RWPE1 (cell line): ENCODE measurements at regions not wholly inside any gene's neighbourhood (a gene's known extent, or its start where the extent isn't known, plus 50 kb on each side); places are given as distances from the start of the nearest gene placed in this dataset.

ENCODE experiments used
- CTCF ChIA-PET: fragments of 350-600 bp; sonication (Branson Sonifier 250); formaldehyde crosslinking; extraction: SDS; loops from one replicate; lab custom pipeline; 2021; lab: Yijun Ruan, JAX
- POLR2A ChIA-PET: fragments of 400-600 bp; formaldehyde crosslinking; extraction: SDS; loops from one replicate; lab custom pipeline; 2020; ENCODE audit warnings: antibody characterized with exemption; ENCODE audit not compliant: low non-redundant PET; lab: Yijun Ruan, JAX
- DNase-seq: peaks from one replicate; pipeline ENCODE4 v3.0.0; 2012; ENCODE audit warnings: low spot score
- H3K27ac ChIP-seq: fragments of 450-650 bp; 2 replicates; pipeline ENCODE4 v1.5.1; 2017
- CTCF ChIP-seq: fragments of 450-650 bp; conservative IDR thresholded peaks from 2 replicates; pipeline ENCODE4 v1.5.1; 2017; ENCODE audit warnings: low read depth, mild to moderate bottlenecking

DNA sequence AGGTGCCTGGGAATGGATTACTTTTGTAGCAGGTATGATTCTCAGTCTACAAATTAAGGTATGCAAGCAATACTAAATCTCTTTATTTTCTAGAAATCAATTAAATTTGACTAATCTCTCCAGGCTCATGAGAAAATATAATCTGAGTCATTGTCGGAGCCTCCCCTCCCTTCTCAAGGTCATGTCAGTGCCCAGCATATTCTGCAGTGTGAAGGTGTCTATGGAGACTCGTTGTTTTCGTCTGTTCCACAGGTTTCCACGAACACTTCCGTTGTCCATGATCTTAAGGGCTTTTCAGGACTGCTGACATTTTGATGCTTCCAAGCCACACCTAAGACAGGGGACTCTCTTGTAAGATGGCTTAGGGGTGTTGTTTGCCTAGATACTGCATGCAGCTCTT is 56.6 kb upstream of the SCOC start:
- ChIA-PET CTCF (interaction anchor here (0.6 kb wide), 2 partner anchors 44 to 60 kb away, joined by 3 to 4 read pairs; no protein-coding TSS in a partner anchor), POLR2A (no interaction called here)
- no peak for DNase-seq
- H3K27ac ChIP-seq: no peak overlapping the region
- TF ChIP-seq CTCF: no peak

DNA sequence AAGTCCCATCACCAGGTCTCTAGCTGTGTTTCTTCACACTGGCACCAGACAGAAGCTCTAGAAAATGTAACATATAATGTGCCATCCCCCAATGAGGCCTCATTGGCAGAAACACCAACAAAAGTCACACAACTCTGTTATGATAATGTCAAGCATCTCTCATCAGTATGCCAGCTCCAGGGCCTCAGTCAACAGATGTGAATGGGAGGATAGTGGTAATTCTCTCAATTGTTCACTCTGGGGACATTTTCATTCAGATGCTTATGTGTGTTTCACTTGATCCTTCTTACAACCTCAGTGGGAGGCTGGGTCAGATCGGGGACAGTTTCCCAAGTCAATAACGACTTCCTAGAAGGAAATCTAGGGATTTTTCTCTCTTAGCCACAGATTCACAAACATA is 57.5 kb upstream of the SCOC start:
- ChIA-PET POLR2A (no interaction called here), CTCF (interaction anchor here (1.4 kb wide), 1 partner anchor 14 kb away, joined by 3 read pairs; no protein-coding TSS in a partner anchor)
- H3K27ac ChIP-seq: no peak overlapping the region
- DNase-seq: no peak
- no peak for TF ChIP-seq CTCF

DNA sequence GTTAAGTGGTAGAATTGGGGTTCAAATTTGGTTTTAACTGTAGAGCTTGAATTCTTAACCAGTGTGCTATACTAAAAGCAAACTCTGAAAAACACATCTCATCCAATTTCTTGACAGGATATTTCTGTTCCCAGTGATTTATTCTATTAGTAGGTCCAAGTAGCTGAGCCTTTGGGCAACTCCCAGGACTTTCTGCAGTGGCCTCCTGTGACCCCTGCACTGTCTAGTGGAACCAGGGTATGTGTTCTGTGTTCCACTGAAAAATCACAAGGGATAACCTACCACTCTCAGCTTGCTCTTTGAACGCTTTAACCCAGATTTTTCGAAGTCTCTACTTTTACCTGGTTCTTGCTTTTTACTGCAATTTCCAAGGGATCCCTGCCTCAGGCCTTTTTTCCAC is 58.0 kb upstream of the SCOC start:
- no peak for TF ChIP-seq CTCF
- DNase-seq: no peak
- CTCF ChIA-PET: interaction anchor here (1.4 kb wide), 1 partner anchor 15 kb away, joined by 3 read pairs; no protein-coding TSS in a partner anchor
- H3K27ac ChIP-seq: no peak overlapping the region
- POLR2A ChIA-PET: no interaction called here

- TF ChIP-seq CTCF: no peak
- DNase-seq: no peak
- CTCF ChIA-PET: interaction anchor here (1.1 to 1.4 kb wide), 2 partner anchors 11 to 15 kb away, joined by 3 read pairs; no protein-coding TSS in a partner anchor
- no peak overlapping the region for H3K27ac ChIP-seq
- POLR2A ChIA-PET: no interaction called here
Observed at GRCh38 chr4:140315019-140315418, 58.4 kb upstream of the SCOC start.

GRCh38 chr4:140312100-140312499 is 61.3 kb upstream of the SCOC start:
- CTCF ChIA-PET: interaction anchor here (1.4 kb wide), 1 partner anchor 14 kb away, joined by 5 read pairs; no protein-coding TSS in a partner anchor
- POLR2A ChIA-PET: no interaction called here
- H3K27ac ChIP-seq: no peak overlapping the region
- DNase-seq: no peak
- no peak for TF ChIP-seq CTCF

DNA sequence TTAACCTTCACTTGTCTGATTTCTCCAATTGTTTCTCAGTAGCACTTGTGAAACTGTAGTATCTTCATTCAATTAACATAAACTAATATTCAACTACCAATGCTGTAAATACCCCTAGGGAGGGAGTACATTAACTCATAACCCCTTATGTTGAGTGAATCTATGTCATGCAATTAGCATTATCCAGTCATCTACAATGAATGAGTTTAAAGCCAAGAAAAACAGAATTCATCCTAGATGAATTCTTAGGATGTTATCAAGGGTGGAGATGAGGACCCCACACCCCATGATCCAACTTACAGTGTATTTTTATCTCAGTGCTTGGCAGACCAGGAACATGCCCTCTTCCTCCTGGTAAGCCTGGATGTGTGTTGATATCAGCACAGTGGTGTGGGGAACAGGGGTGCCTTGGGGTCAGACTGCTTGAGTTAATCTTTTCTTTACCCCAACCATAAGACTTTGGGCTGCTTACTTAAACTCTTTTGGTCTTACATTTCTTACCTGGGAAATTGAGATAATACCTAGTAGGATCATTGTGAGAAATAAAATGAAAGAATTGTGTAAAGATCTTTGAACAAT is 62.1 kb upstream of the SCOC start:
- no peak for TF ChIP-seq CTCF
- POLR2A ChIA-PET: no interaction called here
- no peak overlapping the region for H3K27ac ChIP-seq
- DNase-seq: no peak
- CTCF ChIA-PET: interaction anchor here (1.4 kb wide), 1 partner anchor 15 kb away, joined by 5 read pairs; no protein-coding TSS in a partner anchor
